Suprapubic skin (tissue), 3 donors: ENCODE measurements at regions not wholly inside any gene's neighbourhood (a gene's known extent, or its start where the extent isn't known, plus 50 kb on each side); places are given as distances from the start of the nearest gene placed in this dataset.

Experiments
- CTCF ChIP-seq, 2 donors: fragments of 200-600 bp in 1 of 2; fragments of 450-650 bp in 1 of 2; sonication (generic) in 1 of 2; IDR thresholded peaks; one replicate each; pipeline ENCODE4 v1.5.1; 2016 to 2019; ENCODE audit warnings: antibody characterized with exemption in 2 of 2, mild to moderate bottlenecking in 1 of 2, moderate library complexity in 1 of 2
- EP300 ChIP-seq: sonication (generic); formaldehyde crosslinking; IDR thresholded peaks from one replicate; pipeline ENCODE4 v1.6.1; 2017; ENCODE audit warnings: antibody characterized with exemption
- POLR2A ChIP-seq, 2 donors: fragments of 450-650 bp; IDR thresholded peaks; one replicate each; pipeline ENCODE4 v1.6.1; 2017; ENCODE audit warnings: antibody characterized with exemption in 2 of 2, mild to moderate bottlenecking in 2 of 2, moderate library complexity in 2 of 2

DNA sequence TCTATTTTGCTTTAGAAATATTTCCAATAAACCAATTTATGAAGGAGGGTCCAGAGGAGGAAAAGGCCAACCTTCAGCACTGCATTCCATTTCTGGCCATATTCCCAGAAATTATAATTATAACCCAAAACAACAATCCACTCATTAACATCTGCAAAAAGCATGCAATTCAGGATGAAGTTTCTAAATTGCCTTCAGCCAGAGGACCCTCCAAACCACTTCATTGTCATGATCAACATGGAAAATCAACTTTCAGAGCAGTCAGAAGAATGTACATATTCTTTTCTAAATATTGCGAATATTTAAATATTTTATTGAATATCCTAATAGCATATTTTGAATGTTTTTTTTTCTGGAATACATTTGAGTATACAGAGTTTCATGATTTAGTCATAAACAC, 332.6 kb upstream of the TMEM132C start:
- TF ChIP-seq POLR2A (IDR thresholded peaks at IDR 0.05), result no peak
- TF ChIP-seq CTCF (IDR thresholded peaks at IDR 0.05), result no peak
- TF ChIP-seq EP300, result no peak
